ENCODE measurements at regions not wholly inside any gene's neighbourhood (a gene's known extent, or its start where the extent isn't known, plus 50 kb on each side); places are given as distances from the start of the nearest gene placed in this dataset.
"Not testable (repeated sequence)": the region's sequence is repeated elsewhere in the genome, so short reads cannot be mapped to it uniquely, and the experiment has no call there.

DNA sequence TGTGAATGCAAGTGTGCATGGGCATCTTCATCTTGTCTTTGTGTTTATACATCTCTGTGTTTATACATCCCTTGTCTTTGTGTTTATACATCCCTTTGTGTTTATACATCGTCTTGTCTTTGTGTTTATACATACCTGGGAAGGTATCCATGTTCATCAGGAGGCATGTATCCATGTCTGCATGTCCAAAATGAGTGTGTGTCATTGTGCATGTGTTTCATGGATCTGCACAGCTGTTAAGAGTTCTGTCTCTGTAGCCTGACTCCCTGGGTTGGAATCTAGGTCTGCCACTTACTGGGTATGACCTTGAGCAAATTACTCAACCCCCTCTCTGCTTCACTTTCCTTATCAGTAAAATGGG lies 50.1 kb upstream of the SIRPA start:
- no peak for DNase-seq

DNA sequence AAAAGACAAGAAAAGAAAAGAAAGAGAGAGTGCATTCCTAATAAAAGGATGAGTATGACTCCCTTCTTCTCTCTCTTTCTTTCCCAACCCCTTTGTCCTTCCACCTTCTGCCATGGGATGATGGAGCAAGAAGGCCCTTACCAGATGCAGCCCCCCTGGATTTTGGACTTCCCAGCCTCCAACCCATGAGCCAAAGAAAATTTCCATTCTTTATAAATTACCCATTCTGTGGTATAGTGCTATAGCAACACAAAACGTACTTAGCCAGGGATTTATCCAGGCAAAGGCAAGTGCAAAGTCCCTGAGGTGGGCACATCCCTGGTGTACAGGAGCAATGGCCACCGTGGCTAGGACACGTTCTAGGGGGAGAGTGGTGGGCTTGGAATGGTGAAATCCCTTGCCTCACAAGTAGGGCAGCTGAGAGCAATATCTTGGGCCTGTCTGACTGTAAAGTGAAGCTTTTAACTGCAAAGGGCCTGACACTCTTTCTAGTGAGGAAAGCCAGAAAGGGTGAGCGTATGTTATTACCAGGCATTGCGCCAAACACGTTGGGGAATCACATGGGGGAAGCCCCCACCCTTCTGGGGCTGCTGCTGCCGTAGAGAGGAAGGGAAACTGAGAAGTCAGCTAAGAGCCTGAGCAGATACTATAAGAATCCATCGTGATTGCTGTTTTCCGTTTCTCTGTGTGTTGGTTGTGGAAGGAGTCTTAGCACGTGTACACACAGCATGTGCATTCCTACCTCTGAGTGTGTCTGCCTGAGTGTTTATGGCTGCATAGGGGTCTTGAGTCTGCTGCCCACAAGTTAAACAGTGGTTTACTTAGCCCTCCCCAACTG lies 50.7 kb upstream of the SIRPA start:
- no peak for DNase-seq

DNA sequence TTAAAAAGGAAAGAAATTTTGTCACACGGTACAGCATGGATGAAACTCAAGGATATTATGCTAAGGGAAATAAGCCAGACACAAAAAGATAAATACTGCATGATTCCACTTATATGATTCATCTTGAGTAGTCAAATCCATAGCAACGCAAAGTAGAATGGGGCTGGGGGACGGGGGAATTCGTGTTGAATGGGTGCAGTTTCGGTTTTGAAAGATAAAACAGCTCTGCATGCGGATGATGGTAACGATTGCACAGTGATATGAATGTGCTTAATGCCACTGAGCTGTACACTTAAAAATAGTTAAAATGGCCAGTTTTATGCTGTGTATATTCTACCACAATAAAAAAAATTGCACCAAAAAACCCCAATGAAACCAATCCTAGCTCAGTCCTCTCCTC lies 52.9 kb upstream of the SIRPA start:
- DNase-seq: no peak

DNA sequence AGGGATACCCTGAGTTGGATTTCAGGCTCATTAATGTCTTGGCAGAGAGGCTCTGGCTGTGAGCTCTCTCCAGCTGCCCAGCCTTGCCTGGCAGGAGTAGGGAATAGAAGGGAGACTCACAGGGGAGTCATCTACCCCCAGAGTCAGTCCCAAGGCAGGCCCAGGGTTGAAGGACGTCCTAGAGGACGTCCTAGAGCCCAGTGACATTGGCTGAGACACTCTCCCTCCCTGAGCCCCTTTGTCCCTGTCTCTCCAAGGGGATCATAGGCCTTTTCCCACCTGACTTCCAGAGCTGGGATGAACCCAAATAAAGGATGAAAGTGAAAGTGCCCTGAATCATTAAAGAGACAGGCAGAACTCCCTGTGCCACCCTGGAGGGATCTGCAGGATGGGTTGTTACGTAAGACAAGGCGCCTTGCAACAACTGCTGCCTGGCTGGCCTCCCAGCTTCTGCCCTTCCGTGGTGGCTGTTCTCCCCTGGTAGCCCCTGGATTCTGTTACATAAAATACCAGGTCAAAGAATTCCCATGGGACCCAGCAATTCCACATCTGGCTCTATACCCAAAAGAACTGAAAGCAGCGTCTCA lies 53.6 kb upstream of the SIRPA start:
- no peak for DNase-seq

DNA sequence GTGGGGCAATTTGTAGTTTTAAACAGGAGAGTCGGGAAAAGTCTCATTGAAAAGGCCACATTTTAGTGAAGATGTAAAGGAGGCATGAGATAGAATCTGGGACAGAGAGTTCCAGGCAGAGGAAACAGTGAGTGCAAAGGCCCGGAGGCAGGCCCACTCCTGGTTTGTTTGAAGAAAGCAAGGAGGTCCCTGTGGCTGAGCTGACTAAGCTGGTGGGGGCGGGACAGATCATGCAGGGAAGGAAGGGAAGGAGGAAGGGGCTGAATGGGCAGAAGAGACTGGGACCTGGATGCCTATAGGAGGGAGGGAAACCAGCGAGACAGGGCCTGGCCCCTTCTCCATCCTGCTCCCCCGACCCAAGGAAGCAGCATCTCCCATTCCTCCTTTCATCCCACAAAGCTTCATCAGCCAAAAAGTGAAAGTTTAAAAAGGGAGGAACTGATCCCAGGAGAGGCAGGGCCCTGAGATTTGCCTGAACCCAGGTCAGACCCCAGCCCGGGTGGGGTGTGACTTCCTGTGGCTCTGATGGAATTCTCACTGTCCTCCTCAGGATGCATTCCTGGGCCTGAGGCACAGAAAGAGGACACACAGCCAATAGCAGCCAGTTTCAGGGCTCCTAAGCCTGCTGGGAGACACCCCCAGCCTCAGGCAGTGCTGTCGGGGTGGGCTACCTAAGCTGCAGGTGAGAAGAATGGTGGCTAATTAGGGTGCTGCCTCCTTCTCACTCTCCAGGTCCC lies 54.2 kb upstream of the SIRPA start:
- no peak for DNase-seq

DNA sequence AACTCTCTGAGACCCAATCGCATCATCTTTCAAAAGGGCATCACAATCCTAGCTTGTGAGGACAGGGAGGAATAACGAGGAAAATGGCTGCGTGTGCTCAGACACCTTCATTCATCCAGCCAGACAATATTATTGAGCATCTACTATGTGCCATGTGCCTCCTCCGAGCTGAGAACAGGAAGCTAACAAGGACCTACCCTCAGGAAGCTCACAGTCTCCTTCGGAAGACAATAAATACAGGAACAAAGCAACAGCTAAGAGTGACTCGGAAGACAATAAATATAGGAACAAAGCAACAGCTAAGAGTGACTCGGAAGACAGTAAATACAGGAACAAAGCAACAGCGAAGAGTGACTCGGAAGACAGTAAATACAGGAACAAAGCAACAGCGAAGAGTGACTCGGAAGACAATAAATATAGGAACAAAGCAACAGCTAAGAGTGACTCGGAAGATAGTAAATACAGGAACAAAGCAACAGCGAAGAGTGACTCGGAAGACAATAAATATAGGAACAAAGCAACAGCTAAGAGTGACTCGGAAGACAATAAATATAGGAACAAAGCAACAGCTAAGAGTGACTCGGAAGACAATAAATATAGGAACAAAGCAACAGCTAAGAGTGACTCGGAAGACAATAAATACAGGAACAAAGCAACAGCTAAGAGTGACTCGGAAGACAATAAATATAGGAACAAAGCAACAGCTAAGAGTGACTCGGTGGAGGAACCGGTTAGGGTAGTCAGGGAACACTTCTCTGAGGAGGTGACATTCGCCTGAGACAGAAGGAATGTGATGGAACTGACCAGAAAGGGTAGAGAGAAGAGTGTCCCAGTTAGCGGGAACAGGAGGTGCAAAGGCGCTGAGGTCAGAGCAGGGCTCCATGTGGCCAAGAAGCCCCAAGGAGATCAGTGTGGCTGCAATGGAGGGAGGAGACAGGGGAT lies 55.6 kb upstream of the SIRPA start:
- DNase-seq: not testable (repeated sequence)

DNA sequence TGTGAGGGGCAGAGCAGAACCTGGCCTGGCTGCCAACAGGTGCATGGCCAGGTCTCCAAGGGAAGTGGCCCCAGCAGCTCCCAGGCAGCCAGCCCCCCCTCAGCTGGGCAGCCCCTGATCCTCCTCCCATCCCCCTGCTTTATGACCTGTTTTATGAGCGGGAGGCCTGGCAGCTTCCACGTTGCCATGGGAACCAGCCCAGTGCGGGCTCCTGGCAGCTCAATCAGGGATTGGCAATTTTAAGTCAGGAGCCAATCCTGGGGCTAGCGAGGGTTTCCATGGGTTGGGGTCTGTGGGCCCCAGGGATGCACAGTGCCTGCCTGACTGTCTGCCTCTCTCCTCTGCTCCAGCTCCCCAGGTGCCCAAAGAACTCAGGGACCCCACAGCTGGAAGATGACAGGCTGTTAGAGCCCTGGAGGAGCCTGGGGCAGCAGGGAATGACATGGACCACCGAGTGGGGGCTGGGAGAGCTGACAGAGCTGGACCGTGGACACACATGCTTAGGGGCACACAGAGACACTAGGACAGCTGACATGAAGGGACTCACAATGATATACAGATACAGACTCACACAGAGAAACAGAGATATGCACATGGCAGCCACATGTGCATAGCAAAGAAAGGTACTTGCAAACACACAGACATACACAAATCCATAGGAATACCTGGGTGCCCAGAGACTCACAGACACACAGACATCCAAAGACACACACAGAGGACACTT lies 56.5 kb upstream of the SIRPA start:
- DNase-seq: no peak

DNA sequence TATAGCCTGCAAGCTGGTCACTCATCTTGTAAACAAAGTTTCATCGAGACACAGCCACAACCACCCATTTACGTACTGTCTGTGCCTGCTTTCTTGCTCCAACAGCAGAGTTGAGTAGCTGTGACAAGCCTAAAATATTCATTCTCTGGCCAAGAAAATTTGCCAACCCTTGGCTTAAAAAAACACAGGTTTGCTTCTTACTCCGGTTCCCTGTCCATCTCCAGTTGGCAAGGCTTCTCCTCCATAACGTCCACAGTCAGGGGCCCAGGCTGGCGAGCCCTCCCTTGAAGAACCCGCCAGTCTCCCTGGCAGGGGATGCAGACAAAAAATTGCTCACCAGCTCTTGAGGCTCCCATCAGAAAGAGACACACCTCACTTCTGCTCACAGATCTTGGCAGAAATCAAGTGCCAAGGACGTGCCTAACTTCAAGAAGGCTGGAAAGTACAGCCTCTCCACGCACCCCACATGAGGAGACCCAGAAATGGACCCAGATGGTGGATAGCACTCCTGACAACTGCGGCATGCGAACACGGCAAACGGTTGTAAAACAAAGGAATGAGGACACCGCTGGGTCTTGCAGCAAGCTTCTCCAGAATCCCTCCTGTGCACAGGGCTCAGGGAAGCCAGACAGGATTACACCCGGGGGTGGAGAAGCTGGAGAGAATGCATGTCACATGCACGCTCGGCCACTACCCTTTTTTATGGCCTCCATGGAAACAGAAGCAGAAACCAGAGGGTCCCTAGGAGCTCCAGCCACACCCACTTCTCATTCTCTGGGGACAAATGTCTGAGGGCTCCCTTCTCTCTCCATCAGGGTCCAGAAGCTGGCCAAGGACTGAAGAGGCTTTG lies 59.8 kb upstream of the SIRPA start:
- no peak for DNase-seq

DNA sequence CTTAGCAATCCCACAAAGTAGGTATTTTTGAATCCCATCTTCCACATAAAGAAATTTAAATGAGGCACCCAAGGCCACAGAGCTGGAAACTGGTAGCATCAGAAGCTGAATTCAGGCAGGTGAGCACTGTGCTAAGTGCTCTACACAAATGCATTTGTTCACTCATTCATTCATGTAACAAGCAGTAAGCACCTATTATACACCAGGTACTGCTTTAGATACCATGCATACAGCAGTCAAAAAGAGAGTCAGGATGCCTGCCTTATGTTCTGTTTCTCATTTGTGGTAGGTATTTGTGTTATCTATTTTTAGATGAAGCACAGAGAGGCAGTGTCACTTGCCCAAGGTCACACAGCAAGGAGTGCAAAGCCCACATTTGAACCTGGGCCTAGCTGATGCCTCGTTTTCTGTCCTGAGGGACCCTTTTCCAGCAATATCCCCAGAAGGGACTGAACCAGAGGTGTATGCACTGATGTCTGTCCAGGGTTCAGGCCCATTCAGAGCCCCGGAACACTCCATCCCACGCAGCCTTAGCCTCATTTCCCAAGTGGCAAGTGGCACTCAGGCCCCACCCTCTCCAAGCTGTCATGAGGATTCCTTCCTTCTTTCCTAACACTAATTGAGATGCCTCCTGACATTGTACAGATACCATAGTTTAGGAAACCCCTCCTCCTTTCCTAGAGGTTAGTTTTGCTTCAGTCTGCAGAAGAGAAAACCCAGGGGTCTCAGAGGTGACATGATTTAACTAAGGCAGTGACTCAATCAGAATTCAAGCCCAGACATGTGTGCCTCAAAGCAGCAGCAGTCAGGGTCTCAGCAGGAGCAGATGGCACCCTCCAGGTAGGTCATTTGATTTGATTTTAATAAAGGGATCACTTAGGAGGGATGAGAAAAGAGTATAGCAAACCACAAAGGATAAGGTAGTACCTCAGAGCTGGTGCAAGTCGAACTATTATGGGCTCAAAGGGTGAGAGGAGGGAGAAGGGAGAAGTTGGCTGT lies 61.2 kb upstream of the SIRPA start:
- DNase-seq: no peak

DNA sequence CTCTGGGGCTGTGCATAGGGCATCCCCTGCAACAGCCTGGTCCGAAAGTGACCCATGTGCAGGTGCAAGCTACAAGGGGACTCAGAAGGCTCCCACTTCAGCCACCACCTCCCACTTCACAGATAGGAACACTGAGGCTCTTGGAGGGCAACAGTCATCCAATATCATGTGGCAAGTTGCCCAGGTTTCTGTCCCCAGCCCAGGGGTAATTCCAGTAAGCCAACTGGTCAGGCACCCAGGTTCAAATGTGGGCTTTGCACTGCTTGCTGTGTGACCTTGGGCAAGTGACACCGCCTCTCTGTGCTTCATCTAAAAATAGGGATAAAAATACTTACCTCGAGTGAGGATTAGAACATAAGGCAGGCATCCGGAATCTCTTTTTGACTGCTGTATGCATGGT lies 62.0 kb upstream of the SIRPA start:
- DNase-seq: no peak

DNA sequence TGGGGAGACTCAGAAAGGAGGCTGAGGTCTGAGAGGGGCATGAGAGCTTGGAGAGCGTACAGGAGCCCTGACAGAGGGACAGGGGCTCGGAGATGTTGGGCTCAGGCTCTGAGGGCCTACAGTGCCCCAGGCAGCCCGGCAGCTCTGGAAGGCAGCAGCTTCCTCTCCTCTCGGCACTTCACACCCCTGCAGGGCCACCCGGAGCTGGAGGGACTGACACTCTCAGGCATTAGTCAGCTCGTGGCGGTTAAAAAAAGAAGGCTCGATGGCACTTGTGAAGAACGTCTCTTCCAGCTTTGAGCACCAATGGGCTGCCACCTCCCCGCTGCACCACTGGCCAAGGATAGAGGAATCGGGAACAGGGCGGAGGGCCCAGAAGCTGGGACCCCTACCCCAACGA lies 62.6 kb upstream of the SIRPA start:
- DNase-seq: no peak

DNA sequence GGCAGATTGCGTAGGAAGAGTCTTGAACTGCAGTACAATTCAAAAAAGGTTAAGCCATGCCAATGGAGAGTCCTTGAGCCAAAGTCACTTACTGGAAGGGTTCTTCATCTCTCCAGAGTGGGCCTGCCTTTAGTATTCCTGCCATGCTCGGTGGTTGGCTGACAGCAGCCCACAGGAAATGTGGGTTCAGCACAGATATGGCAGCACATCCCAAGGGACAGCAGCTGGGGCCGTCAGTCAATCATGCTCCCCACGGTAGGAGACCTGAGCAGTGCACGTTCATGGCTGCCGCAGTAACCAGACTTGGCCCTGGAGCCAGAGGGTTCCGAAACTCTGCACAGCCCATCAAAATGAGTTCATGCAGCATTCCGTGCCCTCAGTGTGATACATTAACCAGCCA lies 63.6 kb upstream of the SIRPA start:
- no peak for DNase-seq

DNA sequence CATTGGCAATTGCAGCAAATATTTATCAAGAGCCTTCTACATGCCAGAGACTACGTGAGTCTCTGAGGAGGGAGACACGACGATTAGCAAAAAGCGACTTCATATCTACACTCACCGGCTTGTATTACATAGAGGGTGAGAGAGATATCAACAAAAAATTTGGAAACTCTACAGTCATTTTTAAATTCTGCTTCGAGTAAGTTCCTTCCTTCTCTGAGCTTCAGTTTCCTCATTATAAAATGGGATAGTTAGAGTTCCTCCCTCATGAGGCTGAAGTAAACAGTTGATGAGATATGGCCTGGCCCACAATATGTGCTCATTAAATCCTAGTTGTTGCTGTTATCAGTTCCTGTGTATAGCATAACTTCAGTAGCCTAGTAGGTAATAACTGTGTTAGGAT lies 64.1 kb upstream of the SIRPA start:
- no peak for DNase-seq

DNA sequence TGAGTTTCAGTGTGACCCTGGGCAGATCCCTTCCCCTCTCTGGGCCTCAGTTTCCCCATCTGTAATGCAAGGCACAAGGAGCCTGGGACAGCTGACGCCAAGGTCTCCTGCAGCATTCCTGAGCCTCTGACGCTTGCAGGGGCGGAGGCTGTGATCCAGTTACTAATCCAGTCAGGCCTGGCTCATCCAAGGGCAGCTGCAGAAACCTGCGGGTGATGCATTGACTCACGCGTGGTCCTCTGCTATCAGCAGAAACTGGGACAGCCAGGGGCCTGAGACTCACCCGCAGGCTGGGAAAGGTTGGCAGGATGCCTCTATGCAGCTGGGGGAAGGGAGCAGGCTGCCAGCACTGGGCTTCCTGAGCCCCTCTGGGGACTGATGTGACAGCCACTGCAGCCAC lies 65.0 kb upstream of the SIRPA start:
- no peak for DNase-seq

DNA sequence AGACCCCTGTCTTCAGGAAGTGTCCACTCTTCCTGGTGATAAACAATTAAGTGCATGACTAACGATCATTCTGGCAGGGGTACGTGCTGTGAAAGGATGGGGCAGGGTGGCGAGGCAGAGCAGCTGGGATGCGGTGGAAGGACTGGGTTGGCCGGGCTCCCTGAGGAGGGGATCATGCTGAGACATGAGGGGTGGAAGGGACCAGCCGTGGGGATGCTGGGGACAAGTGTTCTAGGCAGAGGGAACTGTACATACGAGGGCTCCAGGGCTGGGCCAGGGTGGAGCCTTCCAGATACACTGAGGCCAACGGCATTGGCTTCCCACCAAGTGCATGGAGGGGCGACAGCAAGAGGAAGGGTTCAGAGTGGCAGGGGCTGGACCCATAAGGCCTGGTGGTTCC lies 65.7 kb upstream of the SIRPA start:
- DNase-seq: no peak

DNA sequence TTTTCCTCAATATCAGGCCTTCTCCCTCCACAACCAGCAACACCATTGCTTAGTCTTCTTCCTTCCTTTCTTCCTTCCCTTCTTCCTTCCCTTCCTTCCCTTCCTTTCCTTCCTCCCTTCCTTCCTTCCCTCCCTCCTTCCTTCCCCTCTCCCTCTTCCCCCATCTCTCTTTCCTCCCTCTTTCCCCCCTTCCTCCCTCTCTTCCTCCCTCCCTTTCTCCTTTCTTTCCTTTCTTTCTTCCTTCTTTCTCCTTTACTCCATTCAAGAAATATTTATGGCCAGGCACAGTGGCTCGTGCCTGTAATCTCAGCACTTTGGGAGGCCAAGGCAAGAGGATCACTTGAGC lies 66.4 kb upstream of the SIRPA start:
- DNase-seq: no peak

DNA sequence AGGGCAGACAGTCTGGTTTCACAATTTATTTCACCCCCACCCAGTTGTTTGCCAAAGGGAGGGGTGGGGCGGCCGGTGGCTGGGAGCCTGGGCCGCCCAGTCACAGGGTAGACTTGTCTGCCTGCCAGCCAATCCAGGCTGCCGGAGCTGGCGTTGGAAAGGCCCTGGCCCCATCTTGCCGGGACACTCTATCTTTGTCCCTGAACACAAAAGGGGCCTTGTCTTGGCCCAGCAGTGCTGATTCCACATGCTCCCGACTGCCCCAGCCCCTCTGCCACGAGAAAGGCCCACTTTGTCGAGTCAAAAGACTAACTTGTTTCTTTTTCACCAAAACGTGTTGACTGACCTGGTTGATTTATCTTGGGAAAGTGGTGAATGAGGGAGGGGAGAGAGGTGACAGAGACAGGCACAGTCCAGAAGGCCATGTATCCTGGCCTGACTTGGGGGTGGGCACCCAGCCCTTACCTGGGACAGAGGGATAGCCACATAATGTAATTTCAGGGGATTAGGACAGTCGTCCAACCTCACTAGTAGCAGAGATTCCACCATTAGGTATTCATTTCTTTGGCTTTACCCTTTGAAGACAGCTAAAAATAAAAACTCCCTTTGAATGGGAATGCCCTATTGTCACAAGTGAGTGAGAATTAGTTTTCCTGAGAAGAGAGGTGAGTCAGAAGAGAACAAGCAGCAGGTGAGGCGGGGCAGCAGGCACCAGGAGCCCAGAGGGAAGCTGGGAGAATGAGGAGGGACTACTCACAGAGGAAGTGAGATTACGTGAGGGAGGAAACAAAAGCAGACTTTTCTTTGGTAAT lies 67.0 kb upstream of the SIRPA start:
- no peak for DNase-seq

DNA sequence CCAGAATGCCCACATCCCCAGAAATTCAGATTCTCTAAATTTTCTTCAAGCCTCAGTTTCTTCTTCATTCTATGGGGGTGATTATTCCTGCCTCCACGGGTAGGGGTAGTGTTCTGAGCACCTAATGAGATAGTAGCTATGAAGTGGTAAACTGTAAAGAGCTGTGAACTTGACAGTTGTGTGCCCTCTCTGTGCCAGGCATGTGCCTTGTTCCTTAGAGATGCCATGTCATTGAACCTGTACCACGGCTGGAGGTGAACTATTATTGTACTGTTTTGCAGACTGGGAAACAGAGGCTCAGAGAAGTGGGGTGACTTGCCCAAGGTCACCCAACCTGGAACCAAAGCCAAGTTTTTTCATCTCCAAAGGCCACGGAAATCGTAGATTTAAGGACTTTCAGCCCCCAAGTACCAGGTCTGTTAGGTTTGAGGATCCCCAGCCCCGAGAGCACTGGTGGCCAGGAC lies 67.7 kb upstream of the SIRPA start:
- DNase-seq: no peak

DNA sequence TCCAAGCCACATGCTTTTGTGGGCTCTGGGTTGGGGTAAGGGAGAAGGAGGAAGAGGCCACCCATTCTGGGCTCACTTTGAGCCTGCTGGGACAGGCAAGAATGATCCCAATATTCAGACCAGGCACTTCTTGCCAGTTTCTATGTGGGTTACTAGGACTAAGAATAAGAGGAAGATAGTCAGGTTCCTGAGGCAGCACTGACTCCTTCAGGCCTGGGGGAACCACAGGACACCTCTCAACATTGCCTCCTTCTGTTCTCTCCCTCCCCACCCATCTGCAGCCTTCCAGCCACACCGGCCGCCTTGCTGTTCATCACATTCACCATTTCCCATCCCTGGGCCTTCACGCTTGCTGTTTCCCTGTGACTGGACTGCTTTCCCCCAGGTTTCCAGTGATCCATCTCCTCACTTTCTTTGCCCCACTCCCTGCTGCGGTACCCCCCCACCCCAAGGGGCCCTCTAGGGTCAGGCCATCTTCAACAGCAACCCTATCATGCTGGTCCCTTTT lies 69.2 kb upstream of the SIRPA start:
- no peak for DNase-seq
